MM.1S (cell line): ENCODE measurements at regions not wholly inside any gene's neighbourhood (a gene's known extent, or its start where the extent isn't known, plus 50 kb on each side); places are given as distances from the start of the nearest gene placed in this dataset.

Experiments used
- DNase-seq: peaks from one replicate; pipeline ENCODE4 v3.0.0-alpha.2; 2015
- H2AFZ ChIP-seq: fragments of 300-600 bp; sonication (generic); 2 replicates; pipeline ENCODE4 v1.6.0; 2016; ENCODE audit warnings: antibody characterized with exemption, low read length
- H3F3A ChIP-seq: fragments of 300-600 bp; sonication (generic); 2 replicates; pipeline ENCODE4 v1.6.1; 2016; ENCODE audit warnings: mild to moderate bottlenecking, antibody characterized with exemption, low read length, moderate library complexity, mixed read lengths; ENCODE audit not compliant: insufficient read depth
- H3K27ac ChIP-seq: fragments of 300-600 bp; sonication (generic); 2 replicates; pipeline ENCODE4 v1.5.1; 2016; ENCODE audit warnings: mild to moderate bottlenecking, low read length
- H3K27me3 ChIP-seq: fragments of 300-600 bp; sonication (generic); replicated peaks from 2 replicates; pipeline ENCODE4 v1.6.0; 2016; ENCODE audit warnings: low read length; ENCODE audit not compliant: insufficient read depth
- H3K36me3 ChIP-seq: fragments of 300-600 bp; sonication (generic); replicated peaks from 2 replicates; pipeline ENCODE4 v1.6.1; 2016; ENCODE audit warnings: mild to moderate bottlenecking, low read length, mixed read lengths; ENCODE audit not compliant: insufficient read depth
- H3K4me1 ChIP-seq: fragments of 300-600 bp; sonication (generic); 2 replicates; pipeline ENCODE4 v1.6.1; 2016; ENCODE audit warnings: low read length, mixed read lengths
- H3K4me2 ChIP-seq: fragments of 300-600 bp; sonication (generic); 2 replicates; pipeline ENCODE4 v1.6.0; 2016; ENCODE audit warnings: low read depth, low read length
- H3K4me3 ChIP-seq: fragments of 300-600 bp; sonication (generic); 2 replicates; pipeline ENCODE4 v1.5.1; 2016; ENCODE audit warnings: low read length, mixed read lengths
- H3K79me2 ChIP-seq: fragments of 300-600 bp; sonication (generic); 2 replicates; pipeline ENCODE4 v1.6.1; 2016; ENCODE audit warnings: mixed run types, low read length, mixed read lengths
- H3K9ac ChIP-seq: fragments of 300-600 bp; sonication (generic); 2 replicates; pipeline ENCODE4 v1.6.1; 2016; ENCODE audit warnings: low read length, mixed read lengths
- H3K9me2 ChIP-seq: fragments of 300-600 bp; sonication (generic); replicated peaks from 2 replicates; pipeline ENCODE4 v1.6.1; 2016; ENCODE audit warnings: mild to moderate bottlenecking, low read length, mixed read lengths; ENCODE audit not compliant: insufficient read depth
- H3K9me3 ChIP-seq: fragments of 300-600 bp; sonication (generic); replicated peaks from 2 replicates; pipeline ENCODE4 v1.6.1; 2016; ENCODE audit warnings: mild to moderate bottlenecking, low read length, mixed read lengths; ENCODE audit not compliant: insufficient read depth
- H4K20me1 ChIP-seq: fragments of 300-600 bp; sonication (generic); 2 replicates; pipeline ENCODE4 v1.6.1; 2016; ENCODE audit warnings: mild to moderate bottlenecking, low read length, moderate library complexity, mixed read lengths; ENCODE audit not compliant: insufficient read depth
- CTCF ChIP-seq: fragments of 300-600 bp; sonication (generic); IDR thresholded peaks from 2 replicates; pipeline ENCODE4 v1.5.1; 2016; ENCODE audit warnings: antibody characterized with exemption, low read length, mixed read lengths
- EZH2 ChIP-seq: fragments of 300-600 bp; sonication (generic); optimal IDR thresholded peaks from 2 replicates; pipeline ENCODE3; 2017; ENCODE audit warnings: low read depth, mild to moderate bottlenecking, antibody characterized with exemption, low read length, mixed read lengths
- EZH2phosphoT487 ChIP-seq: fragments of 300-600 bp; sonication (generic); IDR thresholded peaks from 2 replicates; pipeline ENCODE4 v1.6.1; 2018; ENCODE audit warnings: antibody characterized with exemption, low read length

- no peaks in the 10 kb centered on the region for H3F3A ChIP-seq
- H3K27ac ChIP-seq, result no peak overlapping the region
- no peak for TF ChIP-seq EZH2phosphoT487
- TF ChIP-seq EZH2, result no peak
- no peak for TF ChIP-seq CTCF
- no peaks in the 10 kb centered on the region for H3K79me2 ChIP-seq
- H3K36me3 ChIP-seq, result no peaks in the 10 kb centered on the region
- H3K27me3 ChIP-seq, result no peaks in the 10 kb centered on the region; the same call in 1 of the 2 replicates
- no peaks in the 10 kb centered on the region for H3K9me3 ChIP-seq
- no peak overlapping the region for H3K4me2 ChIP-seq
- no peak overlapping the region for H2AFZ ChIP-seq
- H3K4me3 ChIP-seq, result no peak overlapping the region
- H3K9me2 ChIP-seq, result no peaks in the 10 kb centered on the region
- no peaks in the 10 kb centered on the region for H4K20me1 ChIP-seq
- H3K9ac ChIP-seq, result no peak overlapping the region
- H3K4me1 ChIP-seq, result no peaks in the 10 kb centered on the region
- no peak for DNase-seq
Observed at GRCh38 chr11:115663790-115664189, 159.6 kb upstream of the CADM1 start.

- H3K9me3 ChIP-seq, result no peaks in the 10 kb centered on the region
- no peak overlapping the region for H3K9ac ChIP-seq
- H3F3A ChIP-seq, result no peaks in the 10 kb centered on the region
- no peak for DNase-seq
- H3K36me3 ChIP-seq, result no peaks in the 10 kb centered on the region
- no peak overlapping the region for H3K4me2 ChIP-seq
- no peaks in the 10 kb centered on the region for H3K27me3 ChIP-seq
- no peaks in the 10 kb centered on the region for H3K4me1 ChIP-seq
- H3K27ac ChIP-seq, result no peak overlapping the region
- H3K79me2 ChIP-seq, result no peaks in the 10 kb centered on the region
- H4K20me1 ChIP-seq, result no peaks in the 10 kb centered on the region
- no peaks in the 10 kb centered on the region for H3K9me2 ChIP-seq
- H3K4me3 ChIP-seq, result no peak overlapping the region
- no peak overlapping the region for H2AFZ ChIP-seq
- no peak for TF ChIP-seq EZH2
- TF ChIP-seq CTCF, result no peak
- TF ChIP-seq EZH2phosphoT487, result no peak
Observed at GRCh38 chr11:115660030-115660805, 156.0 kb upstream of the CADM1 start.

GRCh38 chr11:115659061-115659963 lies 155.1 kb upstream of the CADM1 start:
- Histone ChIP-seq H2AFZ (no peak overlapping the region), H3K9ac (no peak overlapping the region), H3K4me3 (no peak overlapping the region), H3K79me2 (no peaks in the 10 kb centered on the region), H4K20me1 (no peaks in the 10 kb centered on the region), H3K4me1 (no peaks in the 10 kb centered on the region), H3K4me2 (no peak overlapping the region), H3K27me3 (no peaks in the 10 kb centered on the region), H3K36me3 (no peaks in the 10 kb centered on the region), H3F3A (no peaks in the 10 kb centered on the region), H3K9me3 (no peaks in the 10 kb centered on the region), H3K27ac (no peak overlapping the region), H3K9me2 (no peaks in the 10 kb centered on the region)
- TF ChIP-seq EZH2phosphoT487, result no peak
- TF ChIP-seq EZH2, result no peak
- DNase-seq, result no peak
